ENCODE measurements at regions not wholly inside any gene's neighbourhood (a gene's known extent, or its start where the extent isn't known, plus 50 kb on each side); places are given as distances from the start of the nearest gene placed in this dataset.
"Not testable (repeated sequence)": the region's sequence is repeated elsewhere in the genome, so short reads cannot be mapped to it uniquely, and the experiment has no call there.

- no peak for DNase-seq
These were observed 278.3 kb downstream of the KCTD12 start for GRCh38 chr13:76607866-76608265.

- DNase-seq = no peak
These were observed 286.1 kb downstream of the KCTD12 start for GRCh38 chr13:76600081-76600480.

- DNase-seq = no peak
These were observed 288.3 kb downstream of the KCTD12 start for GRCh38 chr13:76597868-76598267.

DNA sequence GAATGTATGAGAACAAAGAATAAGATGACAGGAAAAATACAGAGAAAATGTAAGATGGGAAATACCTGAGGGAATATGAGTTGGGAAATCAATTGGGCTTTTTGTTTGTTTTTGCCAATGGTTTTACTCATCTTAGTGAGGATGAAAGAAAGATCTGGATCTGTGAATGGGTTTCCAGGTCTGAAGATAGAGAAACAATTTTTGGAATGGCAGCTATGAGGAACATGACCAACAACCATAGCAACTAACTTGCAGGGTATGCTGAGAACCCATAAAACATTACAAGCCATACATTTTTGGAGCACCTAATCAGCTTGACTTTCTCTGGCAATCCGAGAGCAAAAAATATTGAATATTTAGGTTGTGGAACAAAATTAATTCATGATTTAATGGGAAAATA lies 290.0 kb downstream of the KCTD12 start:
- no peak for DNase-seq

DNA sequence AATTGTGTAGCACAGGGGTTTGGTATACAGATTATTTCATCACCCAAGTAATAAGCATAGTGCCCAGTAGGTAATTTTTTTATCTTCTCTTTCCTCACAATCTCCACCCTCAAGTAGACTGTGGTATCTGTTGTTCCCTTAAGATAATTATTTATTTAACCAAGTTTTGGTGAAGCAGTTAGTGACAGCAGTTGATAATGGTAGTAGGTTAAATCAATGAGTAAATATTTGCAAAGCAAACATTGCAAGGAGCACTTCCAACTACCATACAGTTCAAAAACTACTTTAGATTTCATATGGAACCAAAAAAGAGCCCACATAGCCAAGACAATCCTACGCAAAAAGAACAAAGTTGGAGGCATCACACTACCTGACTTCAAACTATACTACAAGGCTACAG lies 291.8 kb downstream of the KCTD12 start:
- DNase-seq = no peak

- DNase-seq = no peak
These were observed 299.4 kb downstream of the KCTD12 start for GRCh38 chr13:76586842-76587241.

DNA sequence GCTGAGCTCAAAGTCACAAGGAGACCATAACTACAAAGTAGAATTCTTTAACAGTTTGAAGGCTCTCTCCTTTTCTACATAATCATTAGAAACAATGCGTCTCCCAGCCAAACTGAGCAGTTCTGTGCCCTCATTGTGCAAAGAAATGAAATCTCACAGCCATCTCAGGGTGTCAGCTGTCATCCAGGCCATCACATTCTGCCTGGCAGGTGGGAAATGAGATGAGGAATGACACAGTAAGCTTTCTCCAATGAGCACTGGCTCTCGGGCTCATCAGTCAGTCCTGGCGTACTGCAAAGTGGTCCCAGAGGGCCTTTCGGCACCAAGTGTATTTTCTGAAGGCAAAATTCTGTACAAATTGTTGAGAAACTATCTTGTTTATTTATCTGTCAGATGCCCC lies 306.5 kb downstream of the KCTD12 start:
- no peak for DNase-seq

DNA sequence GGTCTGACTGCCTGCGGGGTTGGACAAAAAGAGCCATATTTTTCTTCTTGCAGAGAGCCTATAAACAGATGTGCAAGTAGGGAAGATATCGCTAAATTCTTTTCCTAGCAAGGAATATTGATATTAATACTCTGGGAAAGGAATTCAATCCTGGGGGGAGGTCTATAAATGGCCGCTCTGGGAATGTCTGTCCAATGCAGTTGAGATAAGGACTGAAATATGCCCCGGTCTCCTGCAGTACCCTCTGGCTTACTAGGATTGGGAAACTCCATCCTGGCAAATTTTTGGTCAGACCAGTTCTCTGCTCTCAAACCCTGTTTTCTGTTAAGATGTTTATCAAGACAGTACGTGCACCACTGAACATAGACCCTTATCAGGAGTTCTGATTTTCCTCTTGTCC lies 310.6 kb downstream of the KCTD12 start:
- DNase-seq = not testable (repeated sequence)

GRCh38 chr13:76570510-76570971 lies 315.7 kb downstream of the KCTD12 start:
- no peak for DNase-seq

GRCh38 chr13:76556627-76557026 lies 329.6 kb downstream of the KCTD12 start:
- DNase-seq = no peak

GRCh38 chr13:76552807-76553206 lies 333.4 kb downstream of the KCTD12 start:
- DNase-seq = no peak

GRCh38 chr13:76552041-76552772 lies 334.0 kb downstream of the KCTD12 start:
- no peak for DNase-seq

DNA sequence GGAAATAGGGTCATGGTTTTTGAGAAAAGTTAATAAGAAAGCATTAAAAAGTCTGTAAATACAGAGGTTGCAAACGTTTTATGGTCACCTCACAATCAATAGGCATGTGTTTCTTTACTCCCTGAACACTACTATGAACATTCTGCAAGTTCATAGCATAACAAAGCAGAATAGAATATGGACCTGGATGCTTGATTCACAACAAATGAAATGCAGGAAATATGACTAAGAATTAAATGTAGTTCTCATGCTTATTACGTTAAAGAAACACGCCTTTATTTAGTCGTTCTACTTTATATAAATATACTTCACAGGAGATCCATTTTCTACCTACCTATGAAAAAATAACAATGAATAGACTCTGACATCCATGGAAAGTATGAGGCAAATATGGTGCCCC lies 344.0 kb downstream of the KCTD12 start:
- no peak for DNase-seq

- DNase-seq = no peak
These were observed 348.2 kb downstream of the KCTD12 start for GRCh38 chr13:76538004-76538403.

DNA sequence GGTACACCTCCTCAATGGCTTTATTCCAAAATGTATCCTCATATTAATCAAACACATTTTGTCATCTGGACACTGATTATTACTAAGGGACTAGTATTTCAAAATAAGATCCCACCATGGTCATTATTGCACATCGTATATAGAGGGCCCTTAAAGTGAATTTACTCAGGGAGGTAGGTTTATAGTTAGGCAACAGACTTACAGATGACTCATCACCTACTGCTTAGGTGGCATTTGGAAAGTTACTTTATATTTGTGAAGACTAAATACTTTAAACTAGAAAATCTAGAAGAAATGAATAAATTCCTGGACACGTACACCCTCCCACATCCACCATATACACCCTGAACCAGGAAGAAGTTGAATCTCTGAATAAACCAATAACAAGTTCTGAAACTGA lies 353.0 kb downstream of the KCTD12 start:
- no peak for DNase-seq

DNA sequence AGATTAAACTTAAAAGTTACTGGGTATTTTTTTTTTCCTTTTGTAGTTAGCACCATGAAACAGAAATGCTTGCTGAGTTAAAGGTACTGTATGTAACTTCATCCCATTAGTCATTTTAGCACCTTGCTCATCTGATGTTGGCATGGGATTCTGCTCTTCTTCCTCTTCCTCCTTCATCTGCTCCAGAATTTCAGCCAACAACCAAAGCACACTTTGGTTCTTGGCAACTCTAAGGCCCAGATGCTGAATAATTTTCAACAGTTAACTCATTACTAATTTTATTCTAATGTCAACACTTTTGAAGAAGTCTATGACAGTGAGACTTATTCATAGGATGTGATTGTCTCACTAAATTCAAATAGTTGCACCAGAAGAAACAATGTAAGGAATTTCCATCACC lies 359.2 kb downstream of the KCTD12 start:
- no peak for DNase-seq

GRCh38 chr13:76523740-76524340 lies 362.4 kb downstream of the KCTD12 start:
- no peak for DNase-seq

DNA sequence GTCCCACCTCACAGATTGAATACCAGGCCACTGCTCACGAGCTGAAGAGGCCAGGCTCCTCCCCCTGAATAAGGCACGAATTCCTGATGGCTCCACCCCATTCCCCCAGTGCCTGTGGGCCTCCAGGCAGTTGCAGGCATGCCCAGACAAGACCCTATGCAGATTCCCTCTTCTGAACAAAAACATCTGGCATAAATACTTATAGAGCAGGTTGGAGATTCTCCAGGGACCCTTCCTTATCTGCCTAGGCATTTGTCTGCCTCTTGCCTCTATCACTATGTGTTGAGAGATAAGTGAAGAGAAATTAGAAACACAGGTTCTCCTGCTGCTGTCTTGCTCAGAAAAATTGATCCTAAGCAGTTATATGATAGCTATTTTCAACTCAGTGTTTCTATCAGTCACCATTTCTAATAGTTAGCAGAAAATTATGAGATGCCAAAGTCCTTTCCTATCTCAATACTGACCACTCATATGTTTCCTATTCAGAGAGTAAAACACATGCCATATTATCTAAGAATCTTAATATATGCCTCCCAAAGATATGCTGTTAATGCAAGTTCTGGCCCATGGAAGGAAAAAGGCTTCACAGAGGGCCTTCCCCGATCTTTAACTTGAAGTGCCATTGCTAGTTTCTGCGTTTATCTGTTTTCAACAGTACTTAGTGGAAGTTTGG lies 364.0 kb downstream of the KCTD12 start:
- no peak for DNase-seq

- DNase-seq = no peak
These were observed 366.5 kb downstream of the KCTD12 start for GRCh38 chr13:76519685-76520084.

DNA sequence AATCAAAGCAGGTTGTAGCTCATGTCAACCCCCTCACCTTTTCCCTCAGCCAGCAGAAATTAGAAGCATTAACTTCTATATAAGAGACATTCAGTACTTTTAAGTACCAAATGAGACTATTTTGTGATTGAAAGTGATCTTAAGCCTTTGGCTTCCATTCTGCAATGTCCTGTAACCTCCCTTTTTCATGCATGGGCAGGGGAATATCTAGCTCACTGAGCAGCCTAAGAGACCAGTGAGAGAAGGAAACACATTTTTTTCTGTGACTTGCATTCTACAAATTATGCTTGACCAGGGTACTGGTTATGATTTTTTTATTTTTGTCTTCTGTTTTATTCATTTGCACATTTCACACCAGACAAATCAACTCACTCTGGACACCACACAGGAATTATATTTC lies 369.6 kb downstream of the KCTD12 start:
- no peak for DNase-seq

DNA sequence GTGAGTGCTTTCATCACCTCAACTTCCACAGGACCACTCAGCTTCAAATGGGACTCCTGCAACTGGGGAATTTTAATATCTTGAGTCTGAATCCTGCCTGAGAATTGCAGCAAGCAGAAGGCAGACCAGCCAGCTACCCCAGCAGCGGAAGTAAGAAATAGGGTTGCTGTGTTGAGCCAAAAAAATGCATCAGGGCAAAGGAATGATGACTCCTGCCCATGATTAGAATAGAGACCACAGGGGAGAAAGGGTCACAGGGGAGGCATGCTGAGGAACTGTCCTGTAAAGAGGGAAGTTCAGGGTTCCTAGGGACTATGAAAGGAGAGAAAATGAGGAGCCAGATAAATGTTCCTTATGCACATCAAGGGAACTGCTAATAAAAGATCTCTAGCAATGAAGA lies 370.2 kb downstream of the KCTD12 start:
- no peak for DNase-seq

GRCh38 chr13:76512721-76513145 lies 373.5 kb downstream of the KCTD12 start:
- no peak for DNase-seq

DNA sequence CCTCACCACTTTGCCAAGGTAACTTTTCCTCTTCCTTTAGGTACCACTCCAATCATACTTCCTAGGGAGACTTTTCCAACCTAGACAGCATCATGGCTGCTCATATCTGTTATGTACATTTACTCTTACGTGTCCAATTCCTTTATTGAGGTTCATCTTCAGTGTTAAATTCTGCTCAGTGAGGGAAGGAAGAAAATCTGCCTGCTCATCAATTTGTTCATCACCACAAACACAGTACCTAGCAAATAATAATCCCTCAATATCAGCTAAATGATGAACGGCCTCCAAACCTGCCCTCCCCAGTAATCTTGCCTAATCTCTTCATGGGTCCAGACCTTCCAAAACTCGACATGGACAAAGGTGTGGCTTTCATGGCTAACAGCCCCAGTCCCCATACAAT lies 380.8 kb downstream of the KCTD12 start:
- DNase-seq = no peak

- no peak for DNase-seq
These were observed 382.4 kb downstream of the KCTD12 start for GRCh38 chr13:76503766-76504165.

Data from NCI-H1048 (cell line).